ENCODE measurements at regions not wholly inside any gene's neighbourhood (a gene's known extent, or its start where the extent isn't known, plus 50 kb on each side); places are given as distances from the start of the nearest gene placed in this dataset.

DNA sequence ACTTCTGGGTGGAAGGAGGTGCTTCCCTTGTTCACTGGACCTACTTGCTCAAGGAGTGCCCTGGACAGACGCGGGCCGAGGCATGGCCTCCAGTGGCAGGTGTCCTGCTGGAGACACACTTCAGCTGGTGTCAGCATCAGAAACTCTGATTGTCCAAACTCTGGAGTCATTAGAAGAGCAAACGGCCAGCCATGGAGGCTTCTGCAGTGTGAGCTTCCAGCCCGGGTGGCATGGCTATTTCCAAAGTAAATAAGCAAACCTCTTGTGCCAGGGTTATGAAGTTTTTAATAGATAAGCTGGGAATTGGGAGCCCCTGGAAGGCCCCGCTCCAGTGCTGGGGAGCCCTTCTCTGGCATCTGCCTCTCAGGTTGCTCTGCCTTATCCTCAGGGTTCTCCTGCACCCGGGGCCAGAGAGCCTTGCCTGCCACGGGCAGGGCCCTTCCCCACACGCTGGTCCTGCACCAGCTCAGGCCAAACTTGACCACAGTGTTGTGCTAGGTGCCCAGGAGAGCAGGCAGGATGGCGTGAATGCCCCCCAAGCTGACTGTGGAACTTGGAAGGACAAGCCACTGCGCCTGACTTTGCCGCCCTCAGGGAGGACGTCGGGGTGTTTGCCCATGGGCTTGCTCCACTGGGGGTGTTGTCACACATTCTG, 285.6 kb downstream of the GADD45G start:
- ChIA-PET CTCF (no interaction called here), SMC1A (ENCODE audit: uncharacterized antibody, unreplicated experiment) (no interaction called here), POLR2A (no interaction called here), RAD21 (ENCODE audit: unreplicated experiment) (no interaction called here)
- in situ Hi-C loops (cut with MboI) = no loop called here
- WGBS (ENCODE audit: insufficient coverage, insufficient replicate concordance, low lambda C conversion rate, missing lambda C conversion rate) = 18% methylated on average over 14 of the region's 14 CpGs
- ATAC-seq = no peak
- no peak overlapping the region for H3K4me2 ChIP-seq (ENCODE audit: control insufficient read depth, insufficient read depth)
- H3K79me2 ChIP-seq (ENCODE audit: control insufficient read depth, insufficient read depth, low read length) = no peaks in the 10 kb centered on the region
- BruUV-seq (replicated peaks) = no TSS peak
- no peaks in the 10 kb centered on the region for H3K9me3 ChIP-seq (replicated peaks; ENCODE audit: control insufficient read depth, insufficient read depth, low read length)
- no peak overlapping the region for H2AFZ ChIP-seq (ENCODE audit: control insufficient read depth, low read depth, low read length)
- H3K9ac ChIP-seq (ENCODE audit: control insufficient read depth, insufficient read depth, low read length) = no peak overlapping the region
- H3K4me1 ChIP-seq (ENCODE audit: control insufficient read depth, insufficient read depth, low read length) = no peaks in the 10 kb centered on the region
- H3K4me3 ChIP-seq = no peak overlapping the region
- no peak for FAIRE-seq
- no peaks in the 10 kb centered on the region for H3K36me3 ChIP-seq (ENCODE audit: control insufficient read depth in 2 of 2, insufficient read depth in 2 of 2, low read length in 1 of 2)
- H4K20me1 ChIP-seq (ENCODE audit: control insufficient read depth, insufficient read depth) = no peaks in the 10 kb centered on the region
- no peak for TF ChIP-seq RAD21 (IDR thresholded peaks at IDR 0.05; ENCODE audit: insufficient read depth, low read depth, low read length)
- no peak for TF ChIP-seq CTCF (IDR thresholded peaks at IDR 0.05 in 2 of 3, conservative IDR thresholded peaks at IDR 0.05 in 1 of 3; ENCODE audit: control insufficient read depth in 2 of 3, extremely low read depth in 1 of 3, insufficient read depth in 1 of 3, low read depth in 3 of 3, low read length in 3 of 3)
- TF ChIP-seq KLF5 (IDR thresholded peaks at IDR 0.05; ENCODE audit: partially characterized antibody) = no peak
- no peak for TF ChIP-seq JUNB (IDR thresholded peaks at IDR 0.05)
- TF ChIP-seq RFX5 (IDR thresholded peaks at IDR 0.05; ENCODE audit: low read depth, low read length) = no peak
- TF ChIP-seq CREM (IDR thresholded peaks at IDR 0.05; ENCODE audit: low read depth) = no peak
- peaks cover 4 to 7% of the 10 kb centered on the region in 2 experiments for H3K27me3 ChIP-seq (replicated peaks in 1 of 2; ENCODE audit: control insufficient read depth in 2 of 2, insufficient read depth in 2 of 2, low read length in 1 of 2)
- intact Hi-C loops (cut with micrococcal nuclease; ENCODE audit: unreplicated experiment) = no loop called here
- no peak for DNase-seq (ENCODE audit: low read depth, low spot score)
- H3K27ac ChIP-seq (ENCODE audit: control insufficient read depth, insufficient read depth) = no peak overlapping the region

DNA sequence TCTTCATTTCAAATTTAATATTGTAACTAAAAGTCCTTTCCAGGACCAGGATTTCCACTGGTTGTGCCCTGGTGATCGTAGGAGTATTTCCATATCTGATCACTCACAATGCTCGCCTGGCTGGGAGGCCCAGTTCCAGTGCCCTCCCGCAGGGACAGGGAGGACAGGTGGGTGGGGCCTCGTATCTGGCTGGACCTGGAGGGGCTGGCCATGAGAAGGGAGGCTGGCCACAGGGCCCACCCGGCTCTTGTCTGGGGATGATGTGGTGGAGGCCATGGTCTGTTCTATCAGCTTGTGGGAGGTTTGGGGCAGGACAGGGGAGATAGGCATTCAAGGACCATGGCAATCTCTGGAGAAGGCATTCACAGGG, 286.4 kb downstream of the GADD45G start:
- no peak for FAIRE-seq
- no peak for DNase-seq (ENCODE audit: low read depth, low spot score)
- H3K27me3 ChIP-seq (replicated peaks in 1 of 2; ENCODE audit: control insufficient read depth in 2 of 2, insufficient read depth in 2 of 2, low read length in 1 of 2) = peaks cover 4 to 7% of the 10 kb centered on the region in 2 experiments
- H3K4me3 ChIP-seq = no peak overlapping the region
- H3K9ac ChIP-seq (ENCODE audit: control insufficient read depth, insufficient read depth, low read length) = no peak overlapping the region
- intact Hi-C loops (cut with micrococcal nuclease; ENCODE audit: unreplicated experiment) = no loop called here
- SMC1A ChIA-PET (ENCODE audit: uncharacterized antibody, unreplicated experiment) = no interaction called here
- H3K4me2 ChIP-seq (ENCODE audit: control insufficient read depth, insufficient read depth) = no peak overlapping the region
- no peak overlapping the region for H2AFZ ChIP-seq (ENCODE audit: control insufficient read depth, low read depth, low read length)
- H4K20me1 ChIP-seq (ENCODE audit: control insufficient read depth, insufficient read depth) = no peaks in the 10 kb centered on the region
- in situ Hi-C loops (cut with MboI) = no loop called here
- H3K79me2 ChIP-seq (ENCODE audit: control insufficient read depth, insufficient read depth, low read length) = no peaks in the 10 kb centered on the region
- H3K9me3 ChIP-seq (replicated peaks; ENCODE audit: control insufficient read depth, insufficient read depth, low read length) = no peaks in the 10 kb centered on the region
- no peak for ATAC-seq
- CTCF ChIA-PET = no interaction called here
- 30% methylated on average over 5 of the region's 5 CpGs for WGBS (ENCODE audit: insufficient coverage, insufficient replicate concordance, low lambda C conversion rate, missing lambda C conversion rate)
- TF ChIP-seq ZNF592 (IDR thresholded peaks at IDR 0.05) (no peak), FOXM1 (IDR thresholded peaks at IDR 0.05; ENCODE audit: low read depth, low read length) (no peak)
- H3K27ac ChIP-seq (ENCODE audit: control insufficient read depth, insufficient read depth) = no peak overlapping the region
- BruUV-seq (replicated peaks) = no TSS peak
- POLR2A ChIA-PET = no interaction called here
- RAD21 ChIA-PET (ENCODE audit: unreplicated experiment) = no interaction called here
- no peaks in the 10 kb centered on the region for H3K4me1 ChIP-seq (ENCODE audit: control insufficient read depth, insufficient read depth, low read length)
- H3K36me3 ChIP-seq (ENCODE audit: control insufficient read depth in 2 of 2, insufficient read depth in 2 of 2, low read length in 1 of 2) = no peaks in the 10 kb centered on the region
